ENCODE measurements at regions not wholly inside any gene's neighbourhood (a gene's known extent, or its start where the extent isn't known, plus 50 kb on each side); places are given as distances from the start of the nearest gene placed in this dataset.
A peak's percentile ranks its signal among the peaks of the same experiment; 100 is the strongest.

DNA sequence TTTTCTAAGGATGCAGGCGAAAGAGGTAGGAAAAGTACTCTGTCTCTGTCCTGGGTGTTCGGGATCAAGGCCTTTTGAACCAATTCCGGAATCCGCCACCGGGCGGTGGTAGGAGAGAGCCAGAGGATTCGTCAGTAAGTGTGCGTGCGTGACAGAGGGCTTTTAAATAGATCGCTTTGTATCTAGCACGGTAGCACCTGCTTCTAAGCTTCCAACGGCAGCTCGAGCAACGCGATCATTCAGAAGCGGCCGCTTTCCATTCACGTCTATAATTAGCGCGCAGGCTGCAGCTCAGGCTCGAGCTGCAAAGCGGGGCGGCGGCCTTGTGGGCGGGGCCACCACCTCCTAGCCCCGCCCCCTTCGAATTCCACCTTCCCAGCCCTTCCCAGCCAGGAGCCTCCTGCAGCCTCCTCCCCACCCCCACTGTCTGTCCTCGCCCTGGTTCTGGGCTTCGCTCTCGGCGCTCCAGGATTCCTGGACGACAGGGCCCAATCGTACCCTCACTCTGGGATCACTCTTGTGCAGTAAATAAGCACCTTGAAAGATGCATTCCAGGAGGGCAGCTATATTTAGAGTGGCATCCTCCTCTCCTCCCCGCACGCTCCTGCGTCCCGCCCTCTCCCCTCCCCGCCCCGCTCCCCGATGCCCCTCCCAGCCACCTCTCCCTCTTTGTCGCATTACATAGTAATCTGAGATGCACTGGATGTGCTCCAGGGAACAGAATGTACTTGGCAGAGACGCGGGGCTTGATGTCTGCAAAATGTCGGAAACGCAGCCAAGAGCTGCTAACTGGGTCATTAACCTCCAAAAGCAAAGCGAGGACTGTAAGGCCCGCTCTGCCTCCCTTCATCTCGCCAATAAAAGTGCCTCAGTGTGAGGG, 224.1 kb upstream of the TPRG1 start:
- TF ChIP-seq, protein P1, sequence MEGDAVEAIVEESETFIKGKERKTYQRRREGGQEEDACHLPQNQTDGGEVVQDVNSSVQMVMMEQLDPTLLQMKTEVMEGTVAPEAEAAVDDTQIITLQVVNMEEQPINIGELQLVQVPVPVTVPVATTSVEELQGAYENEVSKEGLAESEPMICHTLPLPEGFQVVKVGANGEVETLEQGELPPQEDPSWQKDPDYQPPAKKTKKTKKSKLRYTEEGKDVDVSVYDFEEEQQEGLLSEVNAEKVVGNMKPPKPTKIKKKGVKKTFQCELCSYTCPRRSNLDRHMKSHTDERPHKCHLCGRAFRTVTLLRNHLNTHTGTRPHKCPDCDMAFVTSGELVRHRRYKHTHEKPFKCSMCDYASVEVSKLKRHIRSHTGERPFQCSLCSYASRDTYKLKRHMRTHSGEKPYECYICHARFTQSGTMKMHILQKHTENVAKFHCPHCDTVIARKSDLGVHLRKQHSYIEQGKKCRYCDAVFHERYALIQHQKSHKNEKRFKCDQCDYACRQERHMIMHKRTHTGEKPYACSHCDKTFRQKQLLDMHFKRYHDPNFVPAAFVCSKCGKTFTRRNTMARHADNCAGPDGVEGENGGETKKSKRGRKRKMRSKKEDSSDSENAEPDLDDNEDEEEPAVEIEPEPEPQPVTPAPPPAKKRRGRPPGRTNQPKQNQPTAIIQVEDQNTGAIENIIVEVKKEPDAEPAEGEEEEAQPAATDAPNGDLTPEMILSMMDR (IDR thresholded peaks at IDR 0.05; ENCODE audit: low read depth, low read length, missing control alignments) = peak; percentile 45
- H3K4me3 ChIP-seq (ENCODE audit: low read depth, low read length) = peak overlapping the region; percentile 33
- DNase-seq (ENCODE audit: low read depth) = peak; percentile 100
- in situ Hi-C loops (cut with HindIII; ENCODE audit: low sequenced_read_pairs) = no loop called here

DNA sequence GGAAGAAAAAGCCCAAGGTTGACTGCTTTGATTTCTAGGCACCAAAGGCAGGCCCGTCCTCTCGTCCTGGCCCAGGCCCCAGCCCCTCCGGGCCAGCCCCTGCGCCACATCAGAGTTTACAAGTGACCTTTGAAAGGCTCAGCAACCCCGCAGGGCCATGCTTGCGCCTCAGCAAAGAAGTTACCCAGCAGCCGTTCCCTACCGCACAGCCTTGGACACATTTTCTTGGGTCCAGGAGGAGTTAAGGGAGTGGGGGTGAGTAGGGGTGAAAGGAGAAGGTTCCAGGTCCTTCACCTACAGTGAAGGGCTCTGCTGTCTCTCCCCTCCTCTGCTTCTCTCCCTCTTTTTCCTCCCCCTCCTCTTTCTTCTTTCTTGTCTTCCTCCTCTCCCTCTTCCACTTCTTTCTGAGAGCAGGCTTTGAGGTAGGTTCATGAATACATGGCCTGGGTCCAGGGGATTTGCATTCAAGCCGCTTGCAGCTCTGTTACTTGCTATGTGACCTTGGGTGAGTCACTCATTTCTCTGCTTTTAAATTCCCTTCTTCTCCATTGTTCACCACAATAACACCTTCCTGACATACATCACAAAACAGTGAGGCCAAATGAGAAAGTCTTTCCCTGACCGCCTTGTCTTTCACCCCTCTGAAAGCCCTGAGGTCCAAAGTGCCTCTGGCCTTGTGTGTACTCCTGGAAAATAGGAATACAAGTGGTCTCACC, 223.3 kb upstream of the TPRG1 start:
- in situ Hi-C loops (cut with HindIII; ENCODE audit: low sequenced_read_pairs) = no loop called here
- DNase-seq (ENCODE audit: low read depth) = peak; percentile 98
- TF ChIP-seq, protein P1 (IDR thresholded peaks at IDR 0.05; ENCODE audit: low read depth, low read length, missing control alignments) = no peak
- peak overlapping the region; percentile 33 for H3K4me3 ChIP-seq (ENCODE audit: low read depth, low read length)

DNA sequence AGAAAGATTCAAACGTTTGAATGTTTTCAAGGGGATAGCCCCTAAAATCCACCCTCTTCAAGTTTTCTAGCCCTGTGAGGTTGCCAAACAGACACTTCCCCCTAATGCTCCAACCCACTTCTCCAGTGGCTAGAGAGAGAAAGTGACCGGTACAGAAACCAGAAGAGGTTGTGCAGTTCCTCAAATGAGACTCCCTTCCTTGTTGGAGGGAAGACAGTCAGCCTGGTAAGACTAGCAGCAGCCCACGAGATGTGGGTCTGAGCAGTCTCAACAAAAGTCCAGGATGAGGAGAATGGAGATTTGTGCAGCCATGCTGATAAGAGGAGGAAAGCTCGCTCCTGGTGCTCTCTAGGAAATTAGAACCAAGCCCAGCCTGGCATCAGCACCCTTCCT, 222.8 kb upstream of the TPRG1 start:
- DNase-seq (ENCODE audit: low read depth) = no peak
- in situ Hi-C loops (cut with HindIII; ENCODE audit: low sequenced_read_pairs) = no loop called here
- TF ChIP-seq, protein P1 (IDR thresholded peaks at IDR 0.05; ENCODE audit: low read depth, low read length, missing control alignments) = no peak
- H3K4me3 ChIP-seq (ENCODE audit: low read depth, low read length) = no peak overlapping the region

DNA sequence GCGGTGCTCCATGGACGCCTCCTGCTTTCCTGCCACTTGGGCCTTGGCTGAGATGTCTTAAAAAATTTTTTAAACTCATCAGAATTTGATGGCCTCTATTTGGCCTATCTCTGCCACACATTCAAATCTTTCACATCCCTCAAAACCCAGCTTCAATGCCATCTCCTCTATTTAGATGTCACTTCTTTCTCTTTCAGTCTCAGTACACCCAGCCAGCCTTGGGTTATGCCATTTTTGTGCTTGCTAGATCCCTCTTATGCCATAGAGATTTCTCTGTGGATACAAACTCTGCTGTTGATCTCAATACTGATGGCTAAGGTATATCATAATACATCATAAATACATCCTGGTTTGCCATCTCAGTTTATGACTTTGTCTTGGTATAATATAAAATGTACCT, 222.3 kb upstream of the TPRG1 start:
- TF ChIP-seq, protein P1 (IDR thresholded peaks at IDR 0.05; ENCODE audit: low read depth, low read length, missing control alignments) = no peak
- no peak overlapping the region for H3K4me3 ChIP-seq (ENCODE audit: low read depth, low read length)
- in situ Hi-C loops (cut with HindIII; ENCODE audit: low sequenced_read_pairs) = no loop called here
- no peak for DNase-seq (ENCODE audit: low read depth)

DNA sequence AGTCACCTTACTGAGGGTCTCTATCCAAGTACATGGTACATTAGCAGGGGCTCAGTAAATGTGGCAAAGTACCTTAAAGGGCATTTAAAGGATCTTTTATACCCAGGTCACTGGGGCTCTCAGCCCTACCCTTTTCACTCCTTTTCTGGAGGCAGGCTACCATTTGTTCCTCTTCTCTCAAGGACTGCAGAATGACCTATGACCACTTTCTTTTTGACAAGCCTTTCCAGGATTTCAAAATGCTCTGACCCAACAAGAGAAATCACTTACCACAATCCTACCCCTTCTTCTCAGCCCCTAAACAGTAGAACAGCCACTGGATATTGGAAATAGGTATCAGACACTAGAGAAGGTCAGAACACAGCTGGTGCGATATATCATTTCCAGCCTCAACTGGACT, 221.8 kb upstream of the TPRG1 start:
- H3K4me3 ChIP-seq (ENCODE audit: low read depth, low read length) = no peak overlapping the region
- in situ Hi-C loops (cut with HindIII; ENCODE audit: low sequenced_read_pairs) = loop anchor here (5.0 to 25.0 kb wide), 3 partner anchors 83 to 795 kb away; partner anchors contain the start of gene LPP
- DNase-seq (ENCODE audit: low read depth) = no peak
- TF ChIP-seq, protein P1 (IDR thresholded peaks at IDR 0.05; ENCODE audit: low read depth, low read length, missing control alignments) = no peak

DNA sequence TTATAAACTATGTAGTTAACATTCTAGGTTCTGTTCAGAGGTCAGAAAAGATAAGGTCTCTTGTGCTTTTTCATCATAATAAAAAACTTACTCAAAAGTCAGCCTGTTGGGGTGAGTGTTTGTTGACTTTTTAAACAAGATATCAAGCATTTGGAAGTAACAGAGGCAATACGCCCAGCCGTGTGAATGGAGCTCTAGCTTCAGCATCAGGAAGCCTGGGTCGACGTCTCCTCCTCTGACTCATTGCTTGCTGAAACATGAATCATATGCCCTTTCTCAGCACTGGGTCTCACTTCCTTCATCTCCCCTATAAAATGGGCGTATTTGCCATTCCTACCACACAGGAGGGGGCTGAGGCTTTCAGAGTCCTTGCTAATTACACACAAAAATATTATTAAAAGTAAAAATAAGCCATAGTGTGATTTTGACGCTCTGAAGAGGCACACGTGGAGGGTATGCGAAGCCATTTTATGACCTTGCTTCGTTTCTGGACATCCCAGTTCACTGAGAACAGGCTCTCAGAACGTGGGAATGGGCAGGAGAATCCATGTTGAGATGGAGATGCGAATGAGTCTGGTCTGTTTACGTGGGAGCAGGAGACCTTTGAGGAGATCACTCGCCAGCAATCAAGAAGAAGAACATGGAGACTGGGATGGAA, 220.8 kb upstream of the TPRG1 start:
- DNase-seq (ENCODE audit: low read depth) = peak; percentile 93
- TF ChIP-seq, protein P1 (IDR thresholded peaks at IDR 0.05; ENCODE audit: low read depth, low read length, missing control alignments) = no peak
- in situ Hi-C loops (cut with HindIII; ENCODE audit: low sequenced_read_pairs) = loop anchor here (5.0 to 25.0 kb wide), 3 partner anchors 84 to 796 kb away; partner anchors contain the start of gene LPP
- H3K4me3 ChIP-seq (ENCODE audit: low read depth, low read length) = no peak overlapping the region
